Left ventricle myocardium inferior (tissue), 1 donor: ENCODE measurements at regions not wholly inside any gene's neighbourhood (a gene's known extent, or its start where the extent isn't known, plus 50 kb on each side); places are given as distances from the start of the nearest gene placed in this dataset.

Source experiments
- DNase-seq: peaks from one replicate; pipeline ENCODE4 v3.0.0-alpha.2; 2020
- H3K27ac ChIP-seq: fragments of 200-600 bp; replicated peaks from 2 replicates; pipeline ENCODE4 v1.8.0; 2021
- H3K27me3 ChIP-seq: fragments of 200-600 bp; 2 replicates; pipeline ENCODE4 v1.8.0; 2021; ENCODE audit warnings: low read depth
- H3K36me3 ChIP-seq: fragments of 200-600 bp; 2 replicates; pipeline ENCODE4 v1.8.0; 2021
- H3K4me1 ChIP-seq: fragments of 200-600 bp; 2 replicates; pipeline ENCODE4 v1.8.0; 2021
- H3K4me3 ChIP-seq: fragments of 200-600 bp; 2 replicates; pipeline ENCODE4 v1.8.0; 2021; ENCODE audit warnings: mild to moderate bottlenecking, moderate library complexity
- H3K9me3 ChIP-seq: fragments of 200-600 bp; replicated peaks from 2 replicates; pipeline ENCODE4 v1.8.0; 2021
- CTCF ChIP-seq: fragments of 200-600 bp; IDR thresholded peaks from 2 replicates; pipeline ENCODE4 v1.8.0; 2021; ENCODE audit warnings: antibody characterized with exemption, mild to moderate bottlenecking, borderline replicate concordance
- intact Hi-C: fragments of 100-400 bp; cut with micrococcal nuclease; formaldehyde crosslinking; loops from one replicate; pipeline ENCODE4 v1.11.0; 2022
- donor health status: DM: no; HTN: yes; CAD: no; lungs with severe emphysema.

GRCh38 chr12:113612076-113612728 is 140.5 kb upstream of the LHX5 start:
- H3K9me3 ChIP-seq: no peaks in the 10 kb centered on the region
- no peak for DNase-seq
- no peaks in the 10 kb centered on the region for H3K36me3 ChIP-seq
- H3K27ac ChIP-seq: no peak overlapping the region
- no peaks in the 10 kb centered on the region for H3K4me1 ChIP-seq
- no peak overlapping the region for H3K4me3 ChIP-seq
- intact Hi-C loops: no loop called here
- TF ChIP-seq CTCF: no peak
- peaks cover 92% of the 10 kb centered on the region for H3K27me3 ChIP-seq

- intact Hi-C loops: no loop called here
- no peak for DNase-seq
- Histone ChIP-seq H3K27ac (no peak overlapping the region), H3K9me3 (no peaks in the 10 kb centered on the region), H3K4me3 (no peak overlapping the region), H3K36me3 (no peaks in the 10 kb centered on the region), H3K27me3 (peaks cover 92% of the 10 kb centered on the region), H3K4me1 (no peaks in the 10 kb centered on the region)
- TF ChIP-seq CTCF: no peak
Measured at GRCh38 chr12:113611652-113612051, 140.0 kb upstream of the LHX5 start.

GRCh38 chr12:113610698-113611097 is 139.0 kb upstream of the LHX5 start:
- no peak for TF ChIP-seq CTCF
- intact Hi-C loops: no loop called here
- H3K4me3 ChIP-seq: no peak overlapping the region
- peaks cover 92% of the 10 kb centered on the region for H3K27me3 ChIP-seq
- DNase-seq: no peak
- H3K27ac ChIP-seq: no peak overlapping the region
- no peaks in the 10 kb centered on the region for H3K9me3 ChIP-seq
- no peaks in the 10 kb centered on the region for H3K4me1 ChIP-seq
- no peaks in the 10 kb centered on the region for H3K36me3 ChIP-seq

GRCh38 chr12:113609692-113610469 is 138.2 kb upstream of the LHX5 start:
- no peak overlapping the region for H3K4me3 ChIP-seq
- no peaks in the 10 kb centered on the region for H3K36me3 ChIP-seq
- DNase-seq: no peak
- H3K27me3 ChIP-seq: peaks cover 97% of the 10 kb centered on the region
- H3K9me3 ChIP-seq: no peaks in the 10 kb centered on the region
- no peaks in the 10 kb centered on the region for H3K4me1 ChIP-seq
- TF ChIP-seq CTCF: no peak
- intact Hi-C loops: no loop called here
- H3K27ac ChIP-seq: no peak overlapping the region

GRCh38 chr12:113604666-113605065 is 133.0 kb upstream of the LHX5 start:
- Histone ChIP-seq H3K36me3 (no peaks in the 10 kb centered on the region), H3K27me3 (peaks cover 93% of the 10 kb centered on the region), H3K4me3 (no peak overlapping the region), H3K27ac (no peak overlapping the region), H3K9me3 (no peaks in the 10 kb centered on the region), H3K4me1 (no peaks in the 10 kb centered on the region)
- DNase-seq: no peak
- intact Hi-C loops: no loop called here
- no peak for TF ChIP-seq CTCF
